GM23338 (cell line): ENCODE measurements at regions not wholly inside any gene's neighbourhood (a gene's known extent, or its start where the extent isn't known, plus 50 kb on each side); places are given as distances from the start of the nearest gene placed in this dataset.

ENCODE experiments used
- ATAC-seq: fragments of 200-7000 bp; cut with Tn5 transposase; 3 replicates; pipeline ENCODE4 v1.9.1; 2020
- DNase-seq: peaks from one replicate; pipeline ENCODE4 v3.0.0-alpha.2; 2015; ENCODE audit warnings: low spot score
- H2AFZ ChIP-seq: fragments of 200-600 bp; sonication (generic); 2 replicates; pipeline ENCODE4 v1.8.0; 2016; ENCODE audit warnings: antibody characterized with exemption, mild to moderate bottlenecking, moderate library complexity
- H3F3A ChIP-seq: fragments of 200-600 bp; sonication (generic); replicated peaks from 2 replicates; pipeline ENCODE4 v1.8.0; 2017; ENCODE audit warnings: antibody characterized with exemption, mixed run types, low read depth
- H3K27ac ChIP-seq: fragments of 200-600 bp; sonication (generic); 2 replicates; pipeline ENCODE4 v1.6.1; 2016; ENCODE audit warnings: low read depth
- H3K27me3 ChIP-seq: fragments of 200-600 bp; sonication (generic); 2 replicates; pipeline ENCODE4 v1.8.0; 2016; ENCODE audit warnings: mild to moderate bottlenecking, mixed run types, moderate library complexity; ENCODE audit not compliant: insufficient read depth
- H3K36me3 ChIP-seq: fragments of 200-600 bp; sonication (generic); 2 replicates; pipeline ENCODE4 v1.8.0; 2016; ENCODE audit warnings: mild to moderate bottlenecking; ENCODE audit not compliant: insufficient read depth
- H3K4me1 ChIP-seq: fragments of 200-600 bp; sonication (generic); 2 replicates; pipeline ENCODE4 v1.8.0; 2016; ENCODE audit warnings: mild to moderate bottlenecking, moderate library complexity; ENCODE audit not compliant: insufficient read depth
- H3K4me2 ChIP-seq: fragments of 200-600 bp; sonication (generic); 2 replicates; pipeline ENCODE4 v1.7.1; 2017; ENCODE audit warnings: mixed run types
- H3K4me3 ChIP-seq: fragments of 200-600 bp; sonication (generic); 2 replicates; pipeline ENCODE4 v1.6.1; 2016; ENCODE audit warnings: mixed run types
- H3K79me2 ChIP-seq: fragments of 200-600 bp; sonication (generic); replicated peaks from 2 replicates; pipeline ENCODE4 v1.8.0; 2017; ENCODE audit warnings: mild to moderate bottlenecking; ENCODE audit not compliant: insufficient read depth
- H3K9me2 ChIP-seq: fragments of 200-600 bp; sonication (generic); 2 replicates; pipeline ENCODE4 v1.8.0; 2017; ENCODE audit not compliant: insufficient read depth
- H4K20me1 ChIP-seq: fragments of 200-600 bp; sonication (generic); replicated peaks from 2 replicates; pipeline ENCODE4 v1.8.0; 2017; ENCODE audit warnings: mild to moderate bottlenecking; ENCODE audit not compliant: insufficient read depth
- H3K27ac Mint-ChIP-seq: 2 replicates; pipeline ENCODE4 v1.8.0; 2020; ENCODE audit warnings: inconsistent platforms, mild to moderate bottlenecking, moderate library complexity, mixed read lengths
- H3K27me3 Mint-ChIP-seq: 3 replicates; pipeline ENCODE4 v1.8.0; 2022; ENCODE audit warnings: low read depth, mild to moderate bottlenecking, moderate library complexity, mixed read lengths, inconsistent platforms; ENCODE audit not compliant: insufficient read depth, poor library complexity
- H3K36me3 Mint-ChIP-seq: 3 replicates; pipeline ENCODE4 v1.8.0; 2021; ENCODE audit warnings: low read depth, mild to moderate bottlenecking, inconsistent platforms, moderate library complexity, mixed read lengths
- H3K4me1 Mint-ChIP-seq: 3 replicates; pipeline ENCODE4 v1.8.0; 2020; ENCODE audit warnings: mild to moderate bottlenecking, inconsistent platforms, mixed read lengths
- H3K4me3 Mint-ChIP-seq: 3 replicates; pipeline ENCODE4 v1.8.0; 2021; ENCODE audit warnings: moderate library complexity, mild to moderate bottlenecking, inconsistent platforms, mixed read lengths
- H3K9me3 Mint-ChIP-seq: 3 replicates; pipeline ENCODE4 v1.8.0; 2020; ENCODE audit warnings: moderate library complexity, mild to moderate bottlenecking, inconsistent platforms, mixed read lengths
- CREB1 ChIP-seq: fragments of 250-450 bp; sonication (Bioruptor Pico); IDR thresholded peaks from 2 replicates; pipeline ENCODE4 v1.5.0; 2020; ENCODE audit warnings: low read depth, mild to moderate bottlenecking, moderate library complexity
- EZH2 ChIP-seq: fragments of 200-600 bp; sonication (generic); IDR thresholded peaks from one replicate; pipeline ENCODE4 v1.8.0; 2017; ENCODE audit warnings: antibody characterized with exemption, mild to moderate bottlenecking, low read depth; ENCODE audit not compliant: unreplicated experiment
- EZH2phosphoT487 ChIP-seq: fragments of 200-600 bp; sonication (generic); IDR thresholded peaks from one replicate; pipeline ENCODE4 v1.8.1; 2018; ENCODE audit warnings: antibody characterized with exemption; ENCODE audit not compliant: unreplicated experiment
- JUNB ChIP-seq: IDR thresholded peaks from one replicate; pipeline ENCODE4 v1.6.1; 2016; ENCODE audit warnings: antibody characterized with exemption; ENCODE audit not compliant: unreplicated experiment
- NANOG ChIP-seq: IDR thresholded peaks from 2 replicates; pipeline ENCODE4 v1.6.1; 2016; ENCODE audit warnings: antibody characterized with exemption, borderline replicate concordance
- POLR2AphosphoS5 ChIP-seq: IDR thresholded peaks from 2 replicates; pipeline ENCODE4 v1.6.1; 2016; ENCODE audit warnings: antibody characterized with exemption, low read depth
- STAT1 ChIP-seq: IDR thresholded peaks from one replicate; pipeline ENCODE4 v1.6.1; 2016; ENCODE audit warnings: antibody characterized with exemption; ENCODE audit not compliant: unreplicated experiment
- ZNF114 ChIP-seq: fragments of 250-450 bp; sonication (Bioruptor Pico); IDR thresholded peaks from 2 replicates; pipeline ENCODE4 v1.5.0; 2020; ENCODE audit warnings: mild to moderate bottlenecking, moderate library complexity
- ZNF331 ChIP-seq: fragments of 250-450 bp; sonication (Bioruptor Pico); IDR thresholded peaks from 2 replicates; pipeline ENCODE4 v1.5.0; 2020; ENCODE audit warnings: low read depth, mild to moderate bottlenecking, moderate library complexity
- ZNF462 ChIP-seq: fragments of 250-450 bp; sonication (Bioruptor Pico); IDR thresholded peaks from 2 replicates; pipeline ENCODE4 v1.5.0; 2020; ENCODE audit warnings: mild to moderate bottlenecking, moderate library complexity
- TF ChIP-seq, protein P1 (sequence below): IDR thresholded peaks from one replicate; pipeline ENCODE4 v1.6.1; 2018; ENCODE audit warnings: antibody characterized with exemption; ENCODE audit not compliant: unreplicated experiment
- TF ChIP-seq, protein P2 (sequence below): IDR thresholded peaks from 2 replicates; pipeline ENCODE4 v1.6.1; 2016; ENCODE audit warnings: antibody characterized with exemption
- TF ChIP-seq, protein P3 (sequence below), 2 experiments: fragments of 200-600 bp in 1 of 2; sonication (generic) in 1 of 2; conservative IDR thresholded peaks; 2 replicates each; pipeline versions ENCODE4 v1.5.1 to v1.6.1; 2016 to 2017; ENCODE audit warnings: antibody characterized with exemption in 2 of 2, low read depth in 2 of 2, mild to moderate bottlenecking in 2 of 2, moderate library complexity in 1 of 2

- H3K79me2 ChIP-seq: no peaks in the 10 kb centered on the region
- no peak overlapping the region for H2AFZ ChIP-seq
- DNase-seq (no peak), ATAC-seq (no peak)
- H3K4me2 ChIP-seq: no peak overlapping the region
- no peak overlapping the region for H3K27ac ChIP-seq
- peaks cover 13% of the 10 kb centered on the region for H3K9me2 ChIP-seq
- Mint-ChIP-seq H3K4me3 (no peak overlapping the region), H3K9me3 (no peaks in the 10 kb centered on the region), H3K4me1 (peaks cover 9% of the 10 kb centered on the region), H3K36me3 (no peaks in the 10 kb centered on the region), H3K27me3 (no peaks in the 10 kb centered on the region), H3K27ac (no peak overlapping the region)
- H3K27me3 ChIP-seq: no peaks in the 10 kb centered on the region
- no peaks in the 10 kb centered on the region for H4K20me1 ChIP-seq
- H3F3A ChIP-seq: no peaks in the 10 kb centered on the region
- no peaks in the 10 kb centered on the region for H3K36me3 ChIP-seq
- peaks cover 7% of the 10 kb centered on the region; the same call in 1 of the 2 replicates for H3K4me1 ChIP-seq
- no peak for TF ChIP-seq ZNF114 (CRISPR knock-in tag)
- TF ChIP-seq EZH2phosphoT487: no peak
- TF ChIP-seq EZH2: no peak
- no peak for TF ChIP-seq STAT1
- TF ChIP-seq, protein P1, sequence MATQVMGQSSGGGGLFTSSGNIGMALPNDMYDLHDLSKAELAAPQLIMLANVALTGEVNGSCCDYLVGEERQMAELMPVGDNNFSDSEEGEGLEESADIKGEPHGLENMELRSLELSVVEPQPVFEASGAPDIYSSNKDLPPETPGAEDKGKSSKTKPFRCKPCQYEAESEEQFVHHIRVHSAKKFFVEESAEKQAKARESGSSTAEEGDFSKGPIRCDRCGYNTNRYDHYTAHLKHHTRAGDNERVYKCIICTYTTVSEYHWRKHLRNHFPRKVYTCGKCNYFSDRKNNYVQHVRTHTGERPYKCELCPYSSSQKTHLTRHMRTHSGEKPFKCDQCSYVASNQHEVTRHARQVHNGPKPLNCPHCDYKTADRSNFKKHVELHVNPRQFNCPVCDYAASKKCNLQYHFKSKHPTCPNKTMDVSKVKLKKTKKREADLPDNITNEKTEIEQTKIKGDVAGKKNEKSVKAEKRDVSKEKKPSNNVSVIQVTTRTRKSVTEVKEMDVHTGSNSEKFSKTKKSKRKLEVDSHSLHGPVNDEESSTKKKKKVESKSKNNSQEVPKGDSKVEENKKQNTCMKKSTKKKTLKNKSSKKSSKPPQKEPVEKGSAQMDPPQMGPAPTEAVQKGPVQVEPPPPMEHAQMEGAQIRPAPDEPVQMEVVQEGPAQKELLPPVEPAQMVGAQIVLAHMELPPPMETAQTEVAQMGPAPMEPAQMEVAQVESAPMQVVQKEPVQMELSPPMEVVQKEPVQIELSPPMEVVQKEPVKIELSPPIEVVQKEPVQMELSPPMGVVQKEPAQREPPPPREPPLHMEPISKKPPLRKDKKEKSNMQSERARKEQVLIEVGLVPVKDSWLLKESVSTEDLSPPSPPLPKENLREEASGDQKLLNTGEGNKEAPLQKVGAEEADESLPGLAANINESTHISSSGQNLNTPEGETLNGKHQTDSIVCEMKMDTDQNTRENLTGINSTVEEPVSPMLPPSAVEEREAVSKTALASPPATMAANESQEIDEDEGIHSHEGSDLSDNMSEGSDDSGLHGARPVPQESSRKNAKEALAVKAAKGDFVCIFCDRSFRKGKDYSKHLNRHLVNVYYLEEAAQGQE: no peak
- TF ChIP-seq, protein P2, sequence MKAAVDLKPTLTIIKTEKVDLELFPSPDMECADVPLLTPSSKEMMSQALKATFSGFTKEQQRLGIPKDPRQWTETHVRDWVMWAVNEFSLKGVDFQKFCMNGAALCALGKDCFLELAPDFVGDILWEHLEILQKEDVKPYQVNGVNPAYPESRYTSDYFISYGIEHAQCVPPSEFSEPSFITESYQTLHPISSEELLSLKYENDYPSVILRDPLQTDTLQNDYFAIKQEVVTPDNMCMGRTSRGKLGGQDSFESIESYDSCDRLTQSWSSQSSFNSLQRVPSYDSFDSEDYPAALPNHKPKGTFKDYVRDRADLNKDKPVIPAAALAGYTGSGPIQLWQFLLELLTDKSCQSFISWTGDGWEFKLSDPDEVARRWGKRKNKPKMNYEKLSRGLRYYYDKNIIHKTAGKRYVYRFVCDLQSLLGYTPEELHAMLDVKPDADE: no peak
- no peak for TF ChIP-seq JUNB
- TF ChIP-seq, protein P3, sequence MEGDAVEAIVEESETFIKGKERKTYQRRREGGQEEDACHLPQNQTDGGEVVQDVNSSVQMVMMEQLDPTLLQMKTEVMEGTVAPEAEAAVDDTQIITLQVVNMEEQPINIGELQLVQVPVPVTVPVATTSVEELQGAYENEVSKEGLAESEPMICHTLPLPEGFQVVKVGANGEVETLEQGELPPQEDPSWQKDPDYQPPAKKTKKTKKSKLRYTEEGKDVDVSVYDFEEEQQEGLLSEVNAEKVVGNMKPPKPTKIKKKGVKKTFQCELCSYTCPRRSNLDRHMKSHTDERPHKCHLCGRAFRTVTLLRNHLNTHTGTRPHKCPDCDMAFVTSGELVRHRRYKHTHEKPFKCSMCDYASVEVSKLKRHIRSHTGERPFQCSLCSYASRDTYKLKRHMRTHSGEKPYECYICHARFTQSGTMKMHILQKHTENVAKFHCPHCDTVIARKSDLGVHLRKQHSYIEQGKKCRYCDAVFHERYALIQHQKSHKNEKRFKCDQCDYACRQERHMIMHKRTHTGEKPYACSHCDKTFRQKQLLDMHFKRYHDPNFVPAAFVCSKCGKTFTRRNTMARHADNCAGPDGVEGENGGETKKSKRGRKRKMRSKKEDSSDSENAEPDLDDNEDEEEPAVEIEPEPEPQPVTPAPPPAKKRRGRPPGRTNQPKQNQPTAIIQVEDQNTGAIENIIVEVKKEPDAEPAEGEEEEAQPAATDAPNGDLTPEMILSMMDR (conservative IDR thresholded peaks at IDR 0.05; ENCODE audit: low read depth in 2 of 2): no peak
- TF ChIP-seq ZNF331 (CRISPR knock-in tag): no peak
- no peak for TF ChIP-seq NANOG
- no peak for TF ChIP-seq CREB1 (CRISPR knock-in tag)
- no peak for TF ChIP-seq ZNF462 (CRISPR knock-in tag)
- TF ChIP-seq POLR2AphosphoS5: no peak
- H3K4me3 ChIP-seq: no peak overlapping the region
Measured at GRCh38 chr9:106723926-106724325, 139.0 kb upstream of the ZNF462 start.
